GM12891 (cell line): ENCODE measurements at regions not wholly inside any gene's neighbourhood (a gene's known extent, or its start where the extent isn't known, plus 50 kb on each side); places are given as distances from the start of the nearest gene placed in this dataset.
"Not testable (repeated sequence)": the region's sequence is repeated elsewhere in the genome, so short reads cannot be mapped to it uniquely, and the experiment has no call there.

Experiments used
- PAX5 ChIP-seq: IDR thresholded peaks from 2 replicates; pipeline ENCODE4 v1.6.1; 2011; ENCODE audit warnings: low read length, moderate library complexity, mild to moderate bottlenecking; ENCODE audit not compliant: insufficient read depth, severe bottlenecking
- POLR2A ChIP-seq: IDR thresholded peaks from 2 replicates; pipeline ENCODE4 v1.6.1; 2011; ENCODE audit warnings: low read depth, low read length, control low read depth
- POLR2AphosphoS5 ChIP-seq: IDR thresholded peaks from 2 replicates; pipeline ENCODE4 v1.6.1; 2011; ENCODE audit warnings: low read depth, low read length, control low read depth
- POU2F2 ChIP-seq: IDR thresholded peaks from 2 replicates; pipeline ENCODE4 v1.6.1; 2011; ENCODE audit warnings: low read depth, mild to moderate bottlenecking, control low read depth, low read length, moderate library complexity
- SPI1 ChIP-seq: IDR thresholded peaks from 2 replicates; pipeline ENCODE4 v1.6.1; 2011; ENCODE audit warnings: low read depth, low read length, control low read depth
- TAF1 ChIP-seq: IDR thresholded peaks from 2 replicates; pipeline ENCODE4 v1.6.1; 2011; ENCODE audit warnings: low read depth, low read length, control low read depth

GRCh38 chr11:90282551-90283071 lies 59.8 kb upstream of the CHORDC1 start:
- TF ChIP-seq POLR2A, TAF1, POU2F2, POLR2AphosphoS5, PAX5, SPI1: not testable (repeated sequence)
